A549 (cell line): ENCODE measurements at regions not wholly inside any gene's neighbourhood (a gene's known extent, or its start where the extent isn't known, plus 50 kb on each side); places are given as distances from the start of the nearest gene placed in this dataset.

Experiments used
- ATAC-seq, 2 experiments: fragments of 200-7000 bp in 1 of 2; fragments of >200 bp in 1 of 2; cut with Nextera tagmentation in 1 of 2; cut with Tn5 transposase in 1 of 2; 3 replicates each; pipeline versions ENCODE4 v1.8.0 to v1.9.1; 2018 to 2020; ENCODE audit warnings: mild to moderate bottlenecking in 1 of 2, moderate library complexity in 1 of 2
- CTCF ChIA-PET: fragments of 300-600 bp; sonication (Branson Sonifier 250); formaldehyde crosslinking; extraction: SDS; loops from one replicate; lab custom pipeline; 2021; ENCODE audit warnings: antibody characterized with exemption, inconsistent platforms; lab: Yijun Ruan, JAX
- POLR2A ChIA-PET: fragments of 350-600 bp; formaldehyde crosslinking; extraction: SDS; loops from one replicate; lab custom pipeline; 2021; ENCODE audit warnings: antibody characterized with exemption, inconsistent platforms; lab: Yijun Ruan, JAX
- DNase-seq, 2 experiments: peaks; one replicate each; pipeline versions ENCODE4 v3.0.0 to v3.0.0-alpha.2; 2011 to 2016; ENCODE audit warnings: low read depth in 1 of 2, low spot score in 1 of 2
- FAIRE-seq: peaks from 2 replicates; lab custom pipeline; 2011; peaks lifted over from hg19 to GRCh38; lab: Jason Lieb, UNC
- H3K27ac ChIP-seq, 2 experiments: fragments of >200 bp; sonication (Bioruptor Twin); formaldehyde crosslinking; 3 replicates each; pipeline ENCODE4 v1.5.1; 2016 to 2017
- H3K4me1 ChIP-seq: fragments of >200 bp; sonication (Bioruptor Twin); formaldehyde crosslinking; 3 replicates; pipeline ENCODE4 v1.6.1; 2016
- H3K4me2 ChIP-seq: fragments of >200 bp; sonication (Bioruptor Twin); formaldehyde crosslinking; 3 replicates; pipeline ENCODE4 v1.6.1; 2016
- H3K4me3 ChIP-seq: fragments of >200 bp; sonication (Bioruptor Twin); formaldehyde crosslinking; 3 replicates; pipeline ENCODE4 v1.5.1; 2016
- H3K9me3 ChIP-seq: fragments of >200 bp; sonication (Bioruptor Twin); formaldehyde crosslinking; 3 replicates; pipeline ENCODE4 v1.6.1; 2016
- CBX2 ChIP-seq: fragments of 200-600 bp; sonication (generic); IDR thresholded peaks from 2 replicates; pipeline ENCODE4 v1.6.1; 2016; ENCODE audit warnings: low read depth, mild to moderate bottlenecking, borderline replicate concordance
- CTCF ChIP-seq: fragments of >200 bp; sonication (Bioruptor Twin); formaldehyde crosslinking; IDR thresholded peaks from 3 replicates; pipeline ENCODE4 v1.5.1; 2016
- E2F6 ChIP-seq: IDR thresholded peaks from 2 replicates; pipeline ENCODE4 v1.6.1; 2012; ENCODE audit warnings: low read depth, borderline replicate concordance
- EHF ChIP-seq: fragments of 250-450 bp; sonication (Bioruptor Pico); IDR thresholded peaks from 2 replicates; pipeline ENCODE4 v1.5.0; 2020; ENCODE audit warnings: mild to moderate bottlenecking
- EHMT2 ChIP-seq: fragments of 200-600 bp; sonication (generic); IDR thresholded peaks from 2 replicates; pipeline ENCODE4 v1.6.1; 2016; ENCODE audit warnings: antibody characterized with exemption, low read depth, mild to moderate bottlenecking, moderate library complexity
- FOXS1 ChIP-seq: fragments of 250-450 bp; sonication (Bioruptor Pico); IDR thresholded peaks from 2 replicates; pipeline ENCODE4 v1.5.0; 2020; ENCODE audit warnings: mild to moderate bottlenecking, moderate library complexity
- HDAC2 ChIP-seq: fragments of 200-600 bp; sonication (generic); IDR thresholded peaks from 2 replicates; pipeline ENCODE4 v1.6.1; 2016
- HOXB5 ChIP-seq: fragments of 250-450 bp; sonication (Bioruptor Pico); IDR thresholded peaks from 2 replicates; pipeline ENCODE4 v1.5.0; 2020; ENCODE audit warnings: mild to moderate bottlenecking, moderate library complexity
- JUN ChIP-seq, 2 experiments: fragments of >200 bp; sonication (Bioruptor Twin); formaldehyde crosslinking; IDR thresholded peaks; 2 replicates in 1 of 2; 3 replicates in 1 of 2; pipeline ENCODE4 v1.6.1; 2016 to 2017
- JUNB ChIP-seq: fragments of >200 bp; sonication (Bioruptor Twin); formaldehyde crosslinking; IDR thresholded peaks from 2 replicates; pipeline ENCODE4 v1.6.1; 2016
- KDM5A ChIP-seq: fragments of 200-600 bp; sonication (generic); IDR thresholded peaks from 2 replicates; pipeline ENCODE4 v1.6.1; 2016; ENCODE audit warnings: antibody characterized with exemption, mild to moderate bottlenecking
- MAFK ChIP-seq: fragments of 450-650 bp; IDR thresholded peaks from 2 replicates; pipeline ENCODE4 v1.6.1; 2014; ENCODE audit not compliant: partially characterized antibody
- MAZ ChIP-seq: fragments of 150-350 bp; IDR thresholded peaks from 2 replicates; pipeline ENCODE4 v1.6.1; 2014; ENCODE audit warnings: antibody characterized with exemption, low read depth, low read length, borderline replicate concordance
- PHF8 ChIP-seq: fragments of 200-600 bp; sonication (generic); IDR thresholded peaks from 2 replicates; pipeline ENCODE4 v1.6.1; 2016; ENCODE audit warnings: low read depth, mild to moderate bottlenecking, antibody characterized with exemption, moderate library complexity, borderline replicate concordance
- POLR2A ChIP-seq: IDR thresholded peaks from 2 replicates; pipeline ENCODE4 v1.6.1; 2012; ENCODE audit warnings: mild to moderate bottlenecking, low read length
- POLR2AphosphoS2 ChIP-seq: conservative IDR thresholded peaks from 2 replicates; pipeline ENCODE4 v1.6.1; 2012; ENCODE audit warnings: low read length, improper control_type of control experiment, inconsistent platforms
- RAD21 ChIP-seq, 2 experiments: fragments of >200 bp in 1 of 2; sonication (Bioruptor Twin) in 1 of 2; formaldehyde crosslinking in 1 of 2; IDR thresholded peaks in 1 of 2; conservative IDR thresholded peaks in 1 of 2; 2 replicates in 1 of 2; 3 replicates in 1 of 2; pipeline ENCODE4 v1.6.1; 2012 to 2018; ENCODE audit warnings: inconsistent platforms in 1 of 2
- RARB ChIP-seq: fragments of 250-450 bp; sonication (Bioruptor Pico); IDR thresholded peaks from 2 replicates; pipeline ENCODE4 v1.8.0; 2021; ENCODE audit warnings: mild to moderate bottlenecking, moderate library complexity
- RCOR1 ChIP-seq: fragments of 150-350 bp; IDR thresholded peaks from 2 replicates; pipeline ENCODE4 v1.6.1; 2014; ENCODE audit warnings: antibody characterized with exemption, low read length, low read depth
- RFX5 ChIP-seq: fragments of 450-650 bp; IDR thresholded peaks from 2 replicates; pipeline ENCODE4 v1.7.1; 2014; ENCODE audit warnings: antibody characterized with exemption, mild to moderate bottlenecking, moderate library complexity
- RNF2 ChIP-seq: fragments of 200-600 bp; sonication (generic); IDR thresholded peaks from 2 replicates; pipeline ENCODE4 v1.6.1; 2016; ENCODE audit warnings: low read depth, mild to moderate bottlenecking, antibody characterized with exemption, moderate library complexity, borderline replicate concordance
- TP53 ChIP-seq: fragments of 250-450 bp; sonication (Bioruptor Pico); IDR thresholded peaks from 2 replicates; pipeline ENCODE4 v1.5.0; 2021; ENCODE audit warnings: mild to moderate bottlenecking, moderate library complexity
- ZC3H11A ChIP-seq: fragments of 450-650 bp; IDR thresholded peaks from 2 replicates; pipeline ENCODE4 v1.6.1; 2014; ENCODE audit warnings: antibody characterized with exemption, mild to moderate bottlenecking
- ZNF302 ChIP-seq: fragments of 250-450 bp; sonication (Bioruptor Pico); IDR thresholded peaks from 2 replicates; pipeline ENCODE4 v1.9.0; 2021; ENCODE audit warnings: inconsistent platforms, mild to moderate bottlenecking, moderate library complexity
- WGBS: methylation state at CpG from one replicate; pipeline ENCODE4 v1.1.6; 2017; ENCODE audit errors: missing lambda C conversion rate; 5-methylcytosine and 5-hydroxymethylcytosine counted together
- TF ChIP-seq, protein P1 (sequence below): IDR thresholded peaks from 2 replicates; pipeline ENCODE4 v1.6.1; 2012
- TF ChIP-seq, protein P2 (sequence below): fragments of 200-600 bp; sonication (generic); IDR thresholded peaks from 2 replicates; pipeline ENCODE4 v1.6.1; 2016; ENCODE audit warnings: antibody characterized with exemption, mild to moderate bottlenecking, moderate library complexity
- TF ChIP-seq, protein P3 (sequence below): fragments of 250-450 bp; sonication (Bioruptor Pico); IDR thresholded peaks from 2 replicates; pipeline ENCODE4 v1.5.0; 2021; ENCODE audit warnings: mild to moderate bottlenecking, moderate library complexity, borderline replicate concordance

DNA sequence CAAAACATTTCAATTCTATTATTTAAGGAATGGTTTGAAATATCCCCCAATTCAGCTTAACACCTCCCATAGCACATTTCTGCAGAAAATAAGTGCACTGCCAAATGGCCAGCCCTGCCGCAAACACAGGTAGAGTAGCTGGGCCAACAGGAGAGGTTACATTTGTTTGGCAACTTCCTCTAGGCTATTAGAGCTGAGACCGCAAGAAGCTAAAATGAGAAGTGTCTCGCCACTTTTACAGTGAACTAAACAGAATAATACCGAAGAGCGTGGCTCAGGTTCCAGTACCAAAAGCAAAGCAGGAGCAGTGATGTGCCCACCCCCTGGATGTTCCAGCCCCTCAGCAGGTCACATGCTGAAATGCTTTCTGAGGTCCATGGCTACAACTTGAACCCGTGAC is 154.5 kb upstream of the PKN2 start:
- no peak overlapping the region for H3K4me3 ChIP-seq
- 76% methylated on average over 6 of the region's 6 CpGs for WGBS
- no peak overlapping the region for H3K27ac ChIP-seq
- H3K9me3 ChIP-seq, result no peaks in the 10 kb centered on the region
- H3K4me1 ChIP-seq, result no peaks in the 10 kb centered on the region
- POLR2A ChIA-PET, result no interaction called here
- ATAC-seq (no peak), DNase-seq (no peak), FAIRE-seq (no peak)
- H3K4me2 ChIP-seq, result no peak overlapping the region
- CTCF ChIA-PET, result interaction anchor here (1.0 kb wide), 1 partner anchor 1235 kb away, joined by 3 read pairs; no protein-coding TSS in a partner anchor
- TF ChIP-seq TP53 (no peak), EHF (CRISPR knock-in tag) (no peak), ZNF302 (CRISPR knock-in tag) (no peak), RNF2 (no peak), CBX2 (no peak), RCOR1 (no peak), POLR2A (no peak), POLR2AphosphoS2 (no peak), RFX5 (no peak), HOXB5 (CRISPR knock-in tag) (no peak), ZC3H11A (no peak), PHF8 (no peak), KDM5A (no peak), RARB (CRISPR knock-in tag) (no peak), RAD21 (conservative IDR thresholded peaks at IDR 0.05 in 1 of 2, IDR thresholded peaks at IDR 0.05 in 1 of 2) (no peak), JUNB (no peak)
- TF ChIP-seq, protein P1, sequence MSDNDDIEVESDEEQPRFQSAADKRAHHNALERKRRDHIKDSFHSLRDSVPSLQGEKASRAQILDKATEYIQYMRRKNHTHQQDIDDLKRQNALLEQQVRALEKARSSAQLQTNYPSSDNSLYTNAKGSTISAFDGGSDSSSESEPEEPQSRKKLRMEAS, result no peak
- TF ChIP-seq, protein P2, sequence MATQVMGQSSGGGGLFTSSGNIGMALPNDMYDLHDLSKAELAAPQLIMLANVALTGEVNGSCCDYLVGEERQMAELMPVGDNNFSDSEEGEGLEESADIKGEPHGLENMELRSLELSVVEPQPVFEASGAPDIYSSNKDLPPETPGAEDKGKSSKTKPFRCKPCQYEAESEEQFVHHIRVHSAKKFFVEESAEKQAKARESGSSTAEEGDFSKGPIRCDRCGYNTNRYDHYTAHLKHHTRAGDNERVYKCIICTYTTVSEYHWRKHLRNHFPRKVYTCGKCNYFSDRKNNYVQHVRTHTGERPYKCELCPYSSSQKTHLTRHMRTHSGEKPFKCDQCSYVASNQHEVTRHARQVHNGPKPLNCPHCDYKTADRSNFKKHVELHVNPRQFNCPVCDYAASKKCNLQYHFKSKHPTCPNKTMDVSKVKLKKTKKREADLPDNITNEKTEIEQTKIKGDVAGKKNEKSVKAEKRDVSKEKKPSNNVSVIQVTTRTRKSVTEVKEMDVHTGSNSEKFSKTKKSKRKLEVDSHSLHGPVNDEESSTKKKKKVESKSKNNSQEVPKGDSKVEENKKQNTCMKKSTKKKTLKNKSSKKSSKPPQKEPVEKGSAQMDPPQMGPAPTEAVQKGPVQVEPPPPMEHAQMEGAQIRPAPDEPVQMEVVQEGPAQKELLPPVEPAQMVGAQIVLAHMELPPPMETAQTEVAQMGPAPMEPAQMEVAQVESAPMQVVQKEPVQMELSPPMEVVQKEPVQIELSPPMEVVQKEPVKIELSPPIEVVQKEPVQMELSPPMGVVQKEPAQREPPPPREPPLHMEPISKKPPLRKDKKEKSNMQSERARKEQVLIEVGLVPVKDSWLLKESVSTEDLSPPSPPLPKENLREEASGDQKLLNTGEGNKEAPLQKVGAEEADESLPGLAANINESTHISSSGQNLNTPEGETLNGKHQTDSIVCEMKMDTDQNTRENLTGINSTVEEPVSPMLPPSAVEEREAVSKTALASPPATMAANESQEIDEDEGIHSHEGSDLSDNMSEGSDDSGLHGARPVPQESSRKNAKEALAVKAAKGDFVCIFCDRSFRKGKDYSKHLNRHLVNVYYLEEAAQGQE, result no peak
- TF ChIP-seq, protein P3, sequence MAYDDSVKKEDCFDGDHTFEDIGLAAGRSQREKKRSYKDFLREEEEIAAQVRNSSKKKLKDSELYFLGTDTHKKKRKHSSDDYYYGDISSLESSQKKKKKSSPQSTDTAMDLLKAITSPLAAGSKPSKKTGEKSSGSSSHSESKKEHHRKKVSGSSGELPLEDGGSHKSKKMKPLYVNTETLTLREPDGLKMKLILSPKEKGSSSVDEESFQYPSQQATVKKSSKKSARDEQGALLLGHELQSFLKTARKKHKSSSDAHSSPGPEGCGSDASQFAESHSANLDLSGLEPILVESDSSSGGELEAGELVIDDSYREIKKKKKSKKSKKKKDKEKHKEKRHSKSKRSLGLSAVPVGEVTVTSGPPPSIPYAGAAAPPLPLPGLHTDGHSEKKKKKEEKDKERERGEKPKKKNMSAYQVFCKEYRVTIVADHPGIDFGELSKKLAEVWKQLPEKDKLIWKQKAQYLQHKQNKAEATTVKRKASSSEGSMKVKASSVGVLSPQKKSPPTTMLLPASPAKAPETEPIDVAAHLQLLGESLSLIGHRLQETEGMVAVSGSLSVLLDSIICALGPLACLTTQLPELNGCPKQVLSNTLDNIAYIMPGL (CRISPR knock-in tag), result no peak

DNA sequence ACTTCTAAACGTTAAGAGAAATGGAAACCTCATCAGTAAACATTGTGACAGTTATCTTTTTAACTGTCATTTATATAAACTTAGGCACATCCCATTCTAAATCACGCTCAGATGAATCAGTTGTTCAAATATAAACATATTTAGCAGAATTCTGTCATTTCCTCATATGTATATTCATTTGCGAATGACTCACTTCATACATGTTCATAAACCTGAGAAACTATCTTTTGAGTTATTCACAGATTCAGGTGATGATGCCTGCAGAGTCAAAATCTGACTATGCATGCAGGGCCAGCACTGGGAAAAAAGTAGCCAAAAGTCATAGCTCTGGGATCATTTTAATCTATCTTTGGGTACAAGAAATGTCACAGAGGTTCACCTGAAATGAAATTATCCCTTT is 153.8 kb upstream of the PKN2 start:
- Histone ChIP-seq H3K9me3 (no peaks in the 10 kb centered on the region), H3K4me2 (no peak overlapping the region), H3K27ac (no peak overlapping the region), H3K4me1 (no peaks in the 10 kb centered on the region), H3K4me3 (no peak overlapping the region)
- POLR2A ChIA-PET, result no interaction called here
- 27% methylated on average over 3 of the region's 3 CpGs for whole genome bisulfite sequencing
- CTCF ChIA-PET, result interaction anchor here (1.0 kb wide), 1 partner anchor 1236 kb away, joined by 3 read pairs; no protein-coding TSS in a partner anchor
- DNase-seq, result no peak
- ATAC-seq, result no peak
- FAIRE-seq, result no peak
- TF ChIP-seq, protein P1, result no peak
- TF ChIP-seq HDAC2 (no peak), E2F6 (no peak), CBX2 (no peak), FOXS1 (CRISPR knock-in tag) (no peak), CTCF (no peak), MAZ (no peak), MAFK (no peak), EHMT2 (no peak), JUN (IDR thresholded peaks at IDR 0.05) (no peak)
